Liver (tissue), 8 donors: ENCODE measurements at regions not wholly inside any gene's neighbourhood (a gene's known extent, or its start where the extent isn't known, plus 50 kb on each side); places are given as distances from the start of the nearest gene placed in this dataset.

Experiments used
- DNase-seq: peaks from one replicate; pipeline ENCODE4 v3.0.0-alpha.2; 2017; ENCODE audit warnings: low spot score
- H3K27ac ChIP-seq, 2 donors: one replicate each; pipeline ENCODE4 v1.7.0; 2013; ENCODE audit warnings: inconsistent platforms in 2 of 2, low read length in 2 of 2, control low read depth in 1 of 2, low read depth in 1 of 2, mild to moderate bottlenecking in 1 of 2
- H3K27me3 ChIP-seq, 4 donors: one replicate each; pipeline versions ENCODE4 v1.6.1 to v1.7.0; 2013; ENCODE audit warnings: low read length in 3 of 4, inconsistent platforms in 1 of 4, mild to moderate bottlenecking in 1 of 4, moderate library complexity in 1 of 4; ENCODE audit not compliant: control insufficient read depth in 4 of 4, insufficient read depth in 4 of 4
- H3K36me3 ChIP-seq, 4 donors: one replicate each; pipeline versions ENCODE4 v1.6.1 to v1.7.0; 2013; ENCODE audit warnings: low read length in 3 of 4, mild to moderate bottlenecking in 3 of 4, low read depth in 1 of 4, moderate library complexity in 1 of 4; ENCODE audit not compliant: control insufficient read depth in 4 of 4, insufficient read depth in 3 of 4
- H3K4me1 ChIP-seq, 4 donors: one replicate each; pipeline versions ENCODE4 v1.6.1 to v1.7.0; 2013; ENCODE audit warnings: low read length in 3 of 4, mild to moderate bottlenecking in 3 of 4, moderate library complexity in 1 of 4; ENCODE audit not compliant: control insufficient read depth in 4 of 4, insufficient read depth in 4 of 4
- H3K4me3 ChIP-seq, 3 donors: one replicate each; pipeline versions ENCODE4 v1.6.1 to v1.7.0; 2013; ENCODE audit warnings: low read length in 3 of 3, control low read depth in 1 of 3, low read depth in 1 of 3, mild to moderate bottlenecking in 1 of 3
- H3K9ac ChIP-seq, 2 donors: one replicate each; pipeline ENCODE4 v1.7.0; 2013; ENCODE audit warnings: low read length in 2 of 2, mild to moderate bottlenecking in 2 of 2, moderate library complexity in 2 of 2, control low read depth in 1 of 2, low read depth in 1 of 2
- H3K9me3 ChIP-seq, 4 donors: one replicate each; pipeline versions ENCODE4 v1.6.1 to v1.7.0; 2013; ENCODE audit warnings: low read length in 3 of 4; ENCODE audit not compliant: control insufficient read depth in 4 of 4
- EGR1 ChIP-seq, 2 donors: IDR thresholded peaks; 2 replicates each; pipeline ENCODE4 v1.6.1; 2016 to 2018; ENCODE audit warnings: antibody characterized with exemption in 2 of 2, low read depth in 2 of 2
- FOXA1 ChIP-seq: IDR thresholded peaks from 2 replicates; pipeline ENCODE4 v1.6.1; 2016; ENCODE audit warnings: antibody characterized with exemption
- FOXA2 ChIP-seq: IDR thresholded peaks from 2 replicates; pipeline ENCODE4 v1.6.1; 2016; ENCODE audit warnings: antibody characterized with exemption
- GABPA ChIP-seq, 2 donors: IDR thresholded peaks in 1 of 2; conservative IDR thresholded peaks in 1 of 2; 2 replicates each; pipeline ENCODE4 v1.6.1; 2016; ENCODE audit warnings: antibody characterized with exemption in 2 of 2, mild to moderate bottlenecking in 1 of 2, moderate library complexity in 1 of 2
- HNF4A ChIP-seq, 2 donors: conservative IDR thresholded peaks; 2 replicates each; pipeline ENCODE4 v1.6.1; 2016; ENCODE audit warnings: antibody characterized with exemption in 2 of 2, mild to moderate bottlenecking in 2 of 2
- HNF4G ChIP-seq: IDR thresholded peaks from 2 replicates; pipeline ENCODE4 v1.6.1; 2016; ENCODE audit warnings: antibody characterized with exemption
- JUND ChIP-seq, 2 donors: IDR thresholded peaks; 2 replicates each; pipeline ENCODE4 v1.6.1; 2016; ENCODE audit warnings: antibody characterized with exemption in 2 of 2
- NR2F2 ChIP-seq: IDR thresholded peaks from 2 replicates; pipeline ENCODE4 v1.6.1; 2016; ENCODE audit warnings: antibody characterized with exemption
- RAD21 ChIP-seq, 2 donors: IDR thresholded peaks; 2 replicates each; pipeline ENCODE4 v1.6.1; 2016; ENCODE audit warnings: antibody characterized with exemption in 2 of 2, mild to moderate bottlenecking in 2 of 2
- RXRA ChIP-seq, 2 donors: IDR thresholded peaks; 2 replicates each; pipeline ENCODE4 v1.6.1; 2017 to 2018; ENCODE audit warnings: antibody characterized with exemption in 2 of 2, mild to moderate bottlenecking in 1 of 2
- SP1 ChIP-seq: IDR thresholded peaks from 2 replicates; pipeline ENCODE4 v1.6.1; 2018; ENCODE audit warnings: antibody characterized with exemption, mild to moderate bottlenecking
- TAF1 ChIP-seq: conservative IDR thresholded peaks from 2 replicates; pipeline ENCODE4 v1.6.1; 2016; ENCODE audit warnings: antibody characterized with exemption, mild to moderate bottlenecking
- YY1 ChIP-seq: IDR thresholded peaks from 2 replicates; pipeline ENCODE4 v1.6.1; 2016; ENCODE audit warnings: antibody characterized with exemption, mild to moderate bottlenecking
- WGBS: extraction: QIAGEN DNeasy Blood & Tissue Kit; methylation state at CpG from one replicate; pipeline ENCODE4 v1.1.7; 2013; 5-methylcytosine and 5-hydroxymethylcytosine counted together
- TF ChIP-seq, protein P1 (sequence below): IDR thresholded peaks from 2 replicates; pipeline ENCODE4 v1.6.1; 2016; ENCODE audit warnings: antibody characterized with exemption
- TF ChIP-seq, protein P2 (sequence below): IDR thresholded peaks from 2 replicates; pipeline ENCODE4 v1.6.1; 2016; ENCODE audit warnings: antibody characterized with exemption
- TF ChIP-seq, protein P3 (sequence below): IDR thresholded peaks from 2 replicates; pipeline ENCODE4 v1.6.1; 2016; ENCODE audit warnings: antibody characterized with exemption, mild to moderate bottlenecking
- TF ChIP-seq, protein P4 (sequence below): fragments of 150-350 bp; IDR thresholded peaks from 2 replicates; pipeline ENCODE4 v1.5.1; 2017; ENCODE audit warnings: improper control_type of control experiment, low read depth, low read length; ENCODE audit not compliant: missing input control
- TF ChIP-seq, protein P5 (sequence below): IDR thresholded peaks from 2 replicates; pipeline ENCODE4 v1.6.1; 2016; ENCODE audit warnings: antibody characterized with exemption
- donor health status: healthy.
- donor health status: healthy.
- donor health status: healthy.
- donor health status: healthy.
- donor health status: healthy.

DNA sequence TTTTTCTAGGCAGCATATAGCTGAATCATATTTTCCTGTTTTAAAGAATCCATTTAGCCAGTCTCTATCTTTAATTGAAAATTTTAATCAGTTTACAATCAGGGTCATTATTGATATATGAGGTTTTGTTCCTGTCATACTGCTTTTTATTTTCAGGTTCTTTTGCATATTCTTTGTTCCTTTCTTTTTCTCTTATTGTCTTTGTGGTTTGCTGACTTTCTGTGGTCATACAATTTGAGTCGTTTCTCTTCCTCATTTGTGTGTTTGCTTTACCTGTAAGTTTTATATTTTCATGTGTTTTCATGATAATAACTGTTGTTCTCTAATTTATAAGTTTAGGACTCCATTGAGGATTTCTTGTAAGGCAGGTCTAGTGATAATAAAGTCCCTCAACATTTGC lies 812.6 kb downstream of the DACH1 start:
- Histone ChIP-seq H3K27me3 (no peaks in the 10 kb centered on the region), H3K27ac (no peak overlapping the region), H3K4me3 (no peak overlapping the region), H3K9ac (no peak overlapping the region), H3K9me3 (no peaks in the 10 kb centered on the region), H3K4me1 (no peaks in the 10 kb centered on the region), H3K36me3 (no peaks in the 10 kb centered on the region)
- DNase-seq, result no peak
- TF ChIP-seq YY1 (no peak), JUND (IDR thresholded peaks at IDR 0.05) (no peak), NR2F2 (no peak), HNF4A (conservative IDR thresholded peaks at IDR 0.05) (no peak), GABPA (IDR thresholded peaks at IDR 0.05 in 1 of 2, conservative IDR thresholded peaks at IDR 0.05 in 1 of 2) (no peak), HNF4G (no peak), EGR1 (IDR thresholded peaks at IDR 0.05; ENCODE audit: low read depth in 2 of 2) (no peak), RAD21 (IDR thresholded peaks at IDR 0.05) (no peak), SP1 (no peak), TAF1 (no peak), FOXA1 (no peak), FOXA2 (no peak), RXRA (IDR thresholded peaks at IDR 0.05) (no peak)
- TF ChIP-seq, protein P1, sequence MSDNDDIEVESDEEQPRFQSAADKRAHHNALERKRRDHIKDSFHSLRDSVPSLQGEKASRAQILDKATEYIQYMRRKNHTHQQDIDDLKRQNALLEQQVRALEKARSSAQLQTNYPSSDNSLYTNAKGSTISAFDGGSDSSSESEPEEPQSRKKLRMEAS, result no peak
- TF ChIP-seq, protein P2, sequence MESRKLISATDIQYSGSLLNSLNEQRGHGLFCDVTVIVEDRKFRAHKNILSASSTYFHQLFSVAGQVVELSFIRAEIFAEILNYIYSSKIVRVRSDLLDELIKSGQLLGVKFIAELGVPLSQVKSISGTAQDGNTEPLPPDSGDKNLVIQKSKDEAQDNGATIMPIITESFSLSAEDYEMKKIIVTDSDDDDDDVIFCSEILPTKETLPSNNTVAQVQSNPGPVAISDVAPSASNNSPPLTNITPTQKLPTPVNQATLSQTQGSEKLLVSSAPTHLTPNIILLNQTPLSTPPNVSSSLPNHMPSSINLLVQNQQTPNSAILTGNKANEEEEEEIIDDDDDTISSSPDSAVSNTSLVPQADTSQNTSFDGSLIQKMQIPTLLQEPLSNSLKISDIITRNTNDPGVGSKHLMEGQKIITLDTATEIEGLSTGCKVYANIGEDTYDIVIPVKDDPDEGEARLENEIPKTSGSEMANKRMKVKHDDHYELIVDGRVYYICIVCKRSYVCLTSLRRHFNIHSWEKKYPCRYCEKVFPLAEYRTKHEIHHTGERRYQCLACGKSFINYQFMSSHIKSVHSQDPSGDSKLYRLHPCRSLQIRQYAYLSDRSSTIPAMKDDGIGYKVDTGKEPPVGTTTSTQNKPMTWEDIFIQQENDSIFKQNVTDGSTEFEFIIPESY, result no peak
- TF ChIP-seq, protein P3, sequence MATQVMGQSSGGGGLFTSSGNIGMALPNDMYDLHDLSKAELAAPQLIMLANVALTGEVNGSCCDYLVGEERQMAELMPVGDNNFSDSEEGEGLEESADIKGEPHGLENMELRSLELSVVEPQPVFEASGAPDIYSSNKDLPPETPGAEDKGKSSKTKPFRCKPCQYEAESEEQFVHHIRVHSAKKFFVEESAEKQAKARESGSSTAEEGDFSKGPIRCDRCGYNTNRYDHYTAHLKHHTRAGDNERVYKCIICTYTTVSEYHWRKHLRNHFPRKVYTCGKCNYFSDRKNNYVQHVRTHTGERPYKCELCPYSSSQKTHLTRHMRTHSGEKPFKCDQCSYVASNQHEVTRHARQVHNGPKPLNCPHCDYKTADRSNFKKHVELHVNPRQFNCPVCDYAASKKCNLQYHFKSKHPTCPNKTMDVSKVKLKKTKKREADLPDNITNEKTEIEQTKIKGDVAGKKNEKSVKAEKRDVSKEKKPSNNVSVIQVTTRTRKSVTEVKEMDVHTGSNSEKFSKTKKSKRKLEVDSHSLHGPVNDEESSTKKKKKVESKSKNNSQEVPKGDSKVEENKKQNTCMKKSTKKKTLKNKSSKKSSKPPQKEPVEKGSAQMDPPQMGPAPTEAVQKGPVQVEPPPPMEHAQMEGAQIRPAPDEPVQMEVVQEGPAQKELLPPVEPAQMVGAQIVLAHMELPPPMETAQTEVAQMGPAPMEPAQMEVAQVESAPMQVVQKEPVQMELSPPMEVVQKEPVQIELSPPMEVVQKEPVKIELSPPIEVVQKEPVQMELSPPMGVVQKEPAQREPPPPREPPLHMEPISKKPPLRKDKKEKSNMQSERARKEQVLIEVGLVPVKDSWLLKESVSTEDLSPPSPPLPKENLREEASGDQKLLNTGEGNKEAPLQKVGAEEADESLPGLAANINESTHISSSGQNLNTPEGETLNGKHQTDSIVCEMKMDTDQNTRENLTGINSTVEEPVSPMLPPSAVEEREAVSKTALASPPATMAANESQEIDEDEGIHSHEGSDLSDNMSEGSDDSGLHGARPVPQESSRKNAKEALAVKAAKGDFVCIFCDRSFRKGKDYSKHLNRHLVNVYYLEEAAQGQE, result no peak
- TF ChIP-seq, protein P4, sequence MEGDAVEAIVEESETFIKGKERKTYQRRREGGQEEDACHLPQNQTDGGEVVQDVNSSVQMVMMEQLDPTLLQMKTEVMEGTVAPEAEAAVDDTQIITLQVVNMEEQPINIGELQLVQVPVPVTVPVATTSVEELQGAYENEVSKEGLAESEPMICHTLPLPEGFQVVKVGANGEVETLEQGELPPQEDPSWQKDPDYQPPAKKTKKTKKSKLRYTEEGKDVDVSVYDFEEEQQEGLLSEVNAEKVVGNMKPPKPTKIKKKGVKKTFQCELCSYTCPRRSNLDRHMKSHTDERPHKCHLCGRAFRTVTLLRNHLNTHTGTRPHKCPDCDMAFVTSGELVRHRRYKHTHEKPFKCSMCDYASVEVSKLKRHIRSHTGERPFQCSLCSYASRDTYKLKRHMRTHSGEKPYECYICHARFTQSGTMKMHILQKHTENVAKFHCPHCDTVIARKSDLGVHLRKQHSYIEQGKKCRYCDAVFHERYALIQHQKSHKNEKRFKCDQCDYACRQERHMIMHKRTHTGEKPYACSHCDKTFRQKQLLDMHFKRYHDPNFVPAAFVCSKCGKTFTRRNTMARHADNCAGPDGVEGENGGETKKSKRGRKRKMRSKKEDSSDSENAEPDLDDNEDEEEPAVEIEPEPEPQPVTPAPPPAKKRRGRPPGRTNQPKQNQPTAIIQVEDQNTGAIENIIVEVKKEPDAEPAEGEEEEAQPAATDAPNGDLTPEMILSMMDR, result no peak
- TF ChIP-seq, protein P5, sequence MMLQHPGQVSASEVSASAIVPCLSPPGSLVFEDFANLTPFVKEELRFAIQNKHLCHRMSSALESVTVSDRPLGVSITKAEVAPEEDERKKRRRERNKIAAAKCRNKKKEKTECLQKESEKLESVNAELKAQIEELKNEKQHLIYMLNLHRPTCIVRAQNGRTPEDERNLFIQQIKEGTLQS, result no peak
- 51% methylated on average over 1 of the region's 1 CpG for WGBS

DNA sequence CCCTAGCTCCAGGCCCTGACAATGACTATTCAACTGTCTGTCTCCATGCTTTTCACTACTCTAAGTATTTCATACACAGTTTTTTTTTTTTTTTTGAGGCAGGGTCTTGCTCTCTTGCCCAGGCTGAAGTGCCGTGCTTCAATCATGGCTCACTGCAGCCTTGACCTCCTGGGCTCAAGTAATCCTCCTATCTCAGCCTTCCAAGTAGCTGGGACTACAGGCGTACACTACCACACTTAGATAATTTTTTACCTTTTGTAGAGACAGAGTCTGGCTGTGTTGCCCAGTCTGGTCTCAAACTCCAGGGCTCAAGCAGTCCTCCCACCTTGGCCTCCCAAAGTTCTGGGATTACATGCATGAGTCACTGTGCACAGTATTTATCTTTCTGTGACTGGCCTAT lies 815.4 kb downstream of the DACH1 start:
- 89% methylated on average over 2 of the region's 2 CpGs for WGBS
- Histone ChIP-seq H3K27me3 (no peaks in the 10 kb centered on the region), H3K4me1 (no peaks in the 10 kb centered on the region), H3K4me3 (no peak overlapping the region), H3K36me3 (no peaks in the 10 kb centered on the region), H3K9ac (no peak overlapping the region), H3K27ac (no peak overlapping the region), H3K9me3 (no peaks in the 10 kb centered on the region)
- no peak for DNase-seq
- no peak for TF ChIP-seq FOXA1
- no peak for TF ChIP-seq JUND (IDR thresholded peaks at IDR 0.05)
- no peak for TF ChIP-seq GABPA (IDR thresholded peaks at IDR 0.05 in 1 of 2, conservative IDR thresholded peaks at IDR 0.05 in 1 of 2)
- TF ChIP-seq TAF1, result no peak
- no peak for TF ChIP-seq EGR1 (IDR thresholded peaks at IDR 0.05; ENCODE audit: low read depth in 2 of 2)
- no peak for TF ChIP-seq FOXA2
- TF ChIP-seq, protein P5, result no peak
- TF ChIP-seq NR2F2, result no peak
- TF ChIP-seq SP1, result no peak
- no peak for TF ChIP-seq HNF4A (conservative IDR thresholded peaks at IDR 0.05)
- TF ChIP-seq, protein P3, result no peak
- TF ChIP-seq, protein P2, result no peak
